HCT116 (cell line): ENCODE measurements at regions not wholly inside any gene's neighbourhood (a gene's known extent, or its start where the extent isn't known, plus 50 kb on each side); places are given as distances from the start of the nearest gene placed in this dataset.

Experiments
- CTCF ChIP-seq, 3 experiments: fragments of 200-600 bp in 1 of 3; sonication (generic) in 1 of 3; IDR thresholded peaks in 2 of 3; conservative IDR thresholded peaks in 1 of 3; 2 replicates each; pipeline ENCODE4 v1.5.1; 2012 to 2017; ENCODE audit warnings: low read depth in 2 of 3, low read length in 2 of 3, antibody characterized with exemption in 1 of 3, borderline replicate concordance in 1 of 3, control low read depth in 1 of 3, mild to moderate bottlenecking in 1 of 3, mixed read lengths in 1 of 3, mixed run types in 1 of 3, moderate library complexity in 1 of 3; ENCODE audit not compliant: insufficient read depth in 1 of 3
- REST ChIP-seq: IDR thresholded peaks from 2 replicates; pipeline ENCODE4 v1.6.1; 2012; ENCODE audit warnings: low read depth

GRCh38 chr3:3927198-3927597, 128.0 kb downstream of the LRRN1 start:
- TF ChIP-seq CTCF (IDR thresholded peaks at IDR 0.05 in 2 of 3, conservative IDR thresholded peaks at IDR 0.05 in 1 of 3; ENCODE audit: borderline replicate concordance in 1 of 3, insufficient read depth in 1 of 3, low read depth in 2 of 3, low read length in 2 of 3) (no peak), REST (no peak)
